HL-60 (cell line): ENCODE measurements at regions not wholly inside any gene's neighbourhood (a gene's known extent, or its start where the extent isn't known, plus 50 kb on each side); places are given as distances from the start of the nearest gene placed in this dataset.

Experiments used
- CTCF ChIP-seq: IDR thresholded peaks from one replicate; pipeline ENCODE4 v1.5.1; 2011; ENCODE audit warnings: low read length, control low read depth, inconsistent platforms; ENCODE audit not compliant: insufficient read depth
- GABPA ChIP-seq: IDR thresholded peaks from 2 replicates; pipeline ENCODE4 v1.6.1; 2012; ENCODE audit warnings: low read depth
- POLR2AphosphoS5 ChIP-seq: IDR thresholded peaks from 2 replicates; pipeline ENCODE4 v1.6.1; 2012; ENCODE audit warnings: low read depth
- REST ChIP-seq: IDR thresholded peaks from 2 replicates; pipeline ENCODE4 v1.6.1; 2012; ENCODE audit warnings: low read depth; ENCODE audit not compliant: insufficient replicate concordance
- SPI1 ChIP-seq: IDR thresholded peaks from 2 replicates; pipeline ENCODE4 v1.6.1; 2012; ENCODE audit warnings: low read depth, mild to moderate bottlenecking, borderline replicate concordance

DNA sequence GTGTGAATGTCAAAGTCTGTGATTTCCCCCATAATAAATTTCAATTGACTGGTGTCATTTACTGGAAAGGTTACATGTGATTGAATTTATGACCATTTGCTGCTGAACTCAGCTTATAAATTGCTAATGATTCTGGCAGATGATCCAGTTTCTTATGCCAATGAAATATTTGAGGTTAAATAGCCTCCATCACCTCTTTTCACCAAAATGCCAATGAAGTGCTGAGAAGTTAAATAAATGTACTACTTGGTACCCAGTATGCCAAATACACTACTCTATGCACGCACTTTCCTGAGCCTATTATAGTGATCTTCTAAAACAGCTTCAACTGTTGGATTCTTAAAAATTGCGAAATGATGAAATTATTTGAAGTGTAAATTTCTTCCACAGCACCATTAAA is 741.4 kb downstream of the PLA2G4A start:
- no peak for TF ChIP-seq POLR2AphosphoS5
- no peak for TF ChIP-seq CTCF
- TF ChIP-seq REST = no peak
- no peak for TF ChIP-seq SPI1
- no peak for TF ChIP-seq GABPA
